HG03139 (cell line): ENCODE measurements at regions not wholly inside any gene's neighbourhood (a gene's known extent, or its start where the extent isn't known, plus 50 kb on each side); places are given as distances from the start of the nearest gene placed in this dataset.

Experiments used
- ATAC-seq: cut with Tn5 transposase; IDR thresholded peaks from one replicate; pipeline ENCODE4 v1.9.1; 2021; ENCODE audit not compliant: unreplicated experiment

DNA sequence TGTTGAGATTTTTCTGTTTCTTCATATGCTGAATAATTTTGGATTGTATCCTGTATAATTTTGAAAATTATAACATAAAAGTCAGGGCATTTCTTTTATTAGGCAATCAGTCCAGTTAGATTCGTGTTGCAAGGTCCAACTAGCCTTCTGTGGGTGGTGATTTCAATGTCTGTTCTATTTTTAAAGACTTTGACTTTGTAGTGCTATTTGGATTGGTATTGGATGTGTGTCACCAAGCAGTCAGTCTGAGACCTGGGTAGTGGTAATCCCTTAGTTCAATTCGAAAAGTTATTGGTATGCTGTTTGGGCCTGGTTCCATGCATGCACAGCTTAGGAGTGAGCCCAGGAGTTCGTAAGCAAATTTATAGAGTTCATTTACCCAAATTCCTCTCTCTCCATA lies 82.2 kb downstream of the EPDR1 start:
- no peak for ATAC-seq

DNA sequence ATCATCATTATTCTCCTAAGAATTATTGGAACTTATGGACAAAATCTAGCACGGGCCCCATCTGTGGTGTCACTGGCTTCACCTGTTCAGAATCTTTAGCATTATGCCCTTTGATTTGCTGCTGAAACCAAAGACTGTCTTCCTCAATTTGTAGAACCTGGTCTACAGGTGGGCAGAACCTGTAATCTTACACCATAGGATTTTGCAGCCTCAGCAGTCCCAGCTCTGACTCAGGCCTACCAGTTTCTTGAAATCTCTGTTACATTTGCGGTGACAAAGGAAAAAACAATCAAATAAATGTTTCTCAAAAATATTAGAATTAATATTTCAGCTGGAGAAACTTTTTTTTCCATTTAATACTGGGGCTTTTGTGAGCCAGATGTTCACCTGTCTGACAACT lies 86.1 kb downstream of the EPDR1 start:
- ATAC-seq, result no peak

DNA sequence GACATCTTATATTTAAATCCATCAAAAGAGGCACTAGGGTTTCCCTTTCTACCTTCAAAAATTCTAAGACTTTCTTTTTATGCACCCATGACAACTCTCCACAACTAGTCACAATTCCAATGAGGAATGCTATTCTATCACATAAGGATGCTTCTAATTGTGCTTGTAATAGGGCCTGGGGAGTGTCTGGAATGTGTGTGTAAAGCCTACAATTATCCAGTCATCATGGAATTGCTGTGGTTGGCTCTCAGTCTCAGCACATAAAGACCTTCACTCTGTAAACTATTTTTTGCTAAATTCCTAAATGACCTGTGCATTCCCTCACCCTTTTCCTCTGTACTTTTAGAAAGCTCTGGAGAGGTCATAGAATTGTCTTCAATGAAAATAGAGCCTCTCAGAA lies 86.7 kb downstream of the EPDR1 start:
- no peak for ATAC-seq

DNA sequence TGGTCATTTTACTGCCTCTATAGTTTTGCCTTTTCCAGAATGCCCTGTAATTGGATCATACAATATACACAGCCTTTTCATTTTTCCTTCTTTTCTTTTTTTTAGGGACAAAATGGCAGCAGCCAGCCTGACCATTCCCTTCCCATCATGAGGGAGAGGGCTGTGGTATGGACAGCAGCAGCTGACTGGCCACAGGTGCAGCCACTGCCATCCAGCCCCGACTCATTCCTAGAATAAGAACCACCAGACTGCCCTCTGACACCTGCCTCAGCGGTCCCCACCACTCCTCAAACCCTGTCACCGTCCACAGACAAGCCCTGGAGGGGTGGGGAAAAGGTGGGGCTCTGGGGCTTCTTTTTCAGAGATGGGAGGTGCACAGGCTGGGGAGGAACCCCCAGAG lies 92.8 kb downstream of the EPDR1 start:
- ATAC-seq, result no peak

- ATAC-seq, result no peak
Observed at GRCh38 chr7:38016567-38016966, 96.1 kb downstream of the EPDR1 start.

GRCh38 chr7:38017320-38017719 lies 96.9 kb downstream of the EPDR1 start:
- ATAC-seq, result no peak

- ATAC-seq, result no peak
Observed at GRCh38 chr7:38020121-38020785, 99.8 kb downstream of the EPDR1 start.

GRCh38 chr7:38021892-38022291 lies 101.5 kb downstream of the EPDR1 start:
- no peak for ATAC-seq

DNA sequence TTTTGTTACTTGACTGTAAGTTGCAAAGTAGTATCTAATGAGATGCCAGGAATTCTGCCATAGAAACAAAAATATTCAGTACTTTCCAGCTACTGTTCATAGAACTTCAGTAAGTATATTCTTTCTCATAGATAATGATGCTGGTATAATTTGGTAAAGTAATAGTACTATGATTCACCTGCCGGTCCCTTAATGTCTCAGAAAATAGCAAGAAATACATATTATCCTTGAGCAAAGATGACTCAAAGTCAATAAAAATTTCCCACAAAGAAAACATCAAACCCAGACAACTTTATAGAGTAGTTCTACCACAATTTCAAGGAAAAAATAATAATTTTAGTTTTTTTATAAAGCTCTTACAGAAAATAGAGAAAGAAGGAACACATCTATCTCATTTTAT lies 105.4 kb downstream of the EPDR1 start:
- no peak for ATAC-seq

DNA sequence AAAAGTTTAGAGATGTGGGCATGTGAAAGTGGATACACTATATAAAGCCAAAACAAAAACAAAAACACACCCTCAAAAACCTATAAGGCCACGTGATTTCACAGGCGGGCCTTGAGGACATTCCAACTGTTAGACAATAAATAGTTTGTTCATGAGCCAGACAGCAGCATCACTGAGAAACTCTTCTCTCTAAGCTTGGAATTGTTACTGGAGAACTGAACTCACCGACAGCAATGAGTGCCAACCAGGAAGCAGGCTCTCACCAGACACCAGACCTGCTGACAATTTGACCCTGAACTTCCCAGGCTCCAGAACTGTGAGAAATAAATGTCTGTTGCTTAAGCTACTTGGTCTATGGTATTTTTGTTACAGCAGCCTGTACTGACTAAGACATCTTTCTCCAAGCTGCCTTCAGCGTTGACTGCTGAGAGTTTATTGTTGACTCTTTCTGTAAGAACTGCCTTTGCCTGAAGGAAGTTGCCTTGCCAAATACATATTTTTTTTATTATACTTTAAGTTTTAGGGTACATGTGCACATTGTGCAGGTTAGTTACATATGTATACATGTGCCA lies 107.5 kb downstream of the EPDR1 start:
- ATAC-seq, result no peak

GRCh38 chr7:38034062-38034908 lies 113.8 kb downstream of the EPDR1 start:
- no peak for ATAC-seq

GRCh38 chr7:38040831-38041230 lies 120.4 kb downstream of the EPDR1 start:
- ATAC-seq, result no peak

DNA sequence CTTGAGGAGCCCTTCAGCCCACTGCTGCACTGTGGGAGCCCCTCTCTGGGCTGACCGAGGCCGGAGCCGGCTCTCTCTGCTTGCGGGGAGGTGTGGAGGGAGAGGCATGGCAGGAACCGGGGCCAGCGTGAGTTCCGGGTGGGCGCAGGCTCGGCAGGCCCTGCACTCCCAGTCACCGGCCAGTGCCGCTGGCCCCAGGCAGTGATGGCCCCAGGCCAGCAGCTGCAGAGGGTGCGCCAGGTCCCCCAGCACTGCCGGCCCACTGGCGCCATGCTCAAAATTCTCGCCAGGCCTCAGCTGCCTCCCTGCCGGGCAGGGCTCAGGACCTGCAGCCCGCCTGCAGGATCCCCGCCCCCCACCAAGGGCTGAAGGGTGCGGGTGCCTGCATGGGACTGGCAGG lies 128.4 kb upstream of the STARD3NL start:
- ATAC-seq, result no peak

- ATAC-seq, result no peak
Observed at GRCh38 chr7:38051311-38051710, 126.7 kb upstream of the STARD3NL start.

- no peak for ATAC-seq
Observed at GRCh38 chr7:38051786-38052185, 126.3 kb upstream of the STARD3NL start.

GRCh38 chr7:38052786-38053185 lies 125.3 kb upstream of the STARD3NL start:
- no peak for ATAC-seq

DNA sequence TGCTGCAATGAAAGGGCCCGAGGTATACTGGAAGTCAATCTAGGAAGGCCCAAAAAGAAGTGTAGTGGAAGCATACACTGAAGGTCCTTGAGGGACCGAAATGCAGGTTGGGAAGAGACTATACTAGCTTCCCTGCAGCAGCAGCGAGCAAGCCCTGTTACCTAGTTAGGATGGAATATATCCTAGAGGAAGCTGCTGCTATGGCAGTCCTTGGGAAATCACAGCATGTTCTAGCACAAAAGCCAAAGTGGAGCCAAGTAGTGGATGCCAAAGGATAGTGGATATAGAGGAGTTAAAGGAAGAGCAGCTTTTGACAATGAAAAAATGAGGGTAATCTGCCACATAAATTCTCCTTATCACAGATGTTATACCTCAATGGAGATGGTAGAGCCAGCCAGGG lies 123.8 kb upstream of the STARD3NL start:
- no peak for ATAC-seq

GRCh38 chr7:38057829-38058228 lies 120.2 kb upstream of the STARD3NL start:
- no peak for ATAC-seq

GRCh38 chr7:38060116-38060515 lies 117.9 kb upstream of the STARD3NL start:
- no peak for ATAC-seq

- no peak for ATAC-seq
Observed at GRCh38 chr7:38060637-38061036, 117.4 kb upstream of the STARD3NL start.

- no peak for ATAC-seq
Observed at GRCh38 chr7:38066391-38066790, 111.7 kb upstream of the STARD3NL start.

DNA sequence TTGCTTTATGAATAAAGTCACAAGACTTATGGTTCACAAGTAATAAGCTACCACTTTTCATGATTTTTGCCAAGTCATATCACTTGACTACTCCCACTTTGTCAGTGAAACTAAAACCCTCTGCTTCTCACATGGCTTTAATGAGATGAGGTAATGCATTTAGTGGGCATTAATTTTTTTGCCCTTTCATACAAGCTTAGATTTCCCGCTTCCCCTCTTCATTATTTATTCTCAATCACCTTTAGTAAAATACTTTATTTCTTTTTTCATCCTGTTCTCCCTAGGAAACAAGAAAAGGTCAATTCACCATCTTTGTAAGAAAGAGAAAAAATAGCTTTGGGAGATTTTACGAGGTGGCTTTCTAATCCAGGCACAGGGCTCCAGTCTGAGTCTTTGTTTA lies 109.6 kb upstream of the STARD3NL start:
- no peak for ATAC-seq
